CD4-positive, alpha-beta T cell (primary cell): ENCODE measurements at regions not wholly inside any gene's neighbourhood (a gene's known extent, or its start where the extent isn't known, plus 50 kb on each side); places are given as distances from the start of the nearest gene placed in this dataset.
A peak's percentile ranks its signal among the peaks of the same experiment; 100 is the strongest.

ENCODE experiments used
- ATAC-seq: fragments of 200-7000 bp; cut with Tn5 transposase; one replicate; pipeline ENCODE4 v1.10.0; 2022; ENCODE audit warnings: mild to moderate bottlenecking; ENCODE audit not compliant: poor library complexity
- CTCF ChIA-PET: fragments of 350-600 bp; sonication (Branson Sonifier 250); formaldehyde crosslinking; loops from one replicate; lab custom pipeline; 2021; ENCODE audit warnings: antibody characterized with exemption, inconsistent platforms; lab: Charles Lee
- POLR2A ChIA-PET: fragments of 350-600 bp; sonication (Branson Sonifier 250); formaldehyde crosslinking; loops from one replicate; lab custom pipeline; 2021; ENCODE audit warnings: antibody characterized with exemption, inconsistent platforms; lab: Charles Lee
- DNase-seq, 14 experiments: peaks; one replicate each; pipeline ENCODE4 v3.0.0-alpha.2; 2013 to 2020; ENCODE audit warnings: mixed read lengths in 2 of 14
- H3K27ac ChIP-seq, 2 donors: one replicate each; pipeline versions ENCODE4 v1.5.1 to v1.7.0; 2013; ENCODE audit warnings: low read length in 2 of 2, low read depth in 1 of 2, mild to moderate bottlenecking in 1 of 2
- H3K27me3 ChIP-seq, 2 experiments: 1 replicate in 1 of 2; 2 replicates in 1 of 2; pipeline versions ENCODE4 v1.6.1 to v1.7.0; 2013; ENCODE audit warnings: low read length in 2 of 2, control low read depth in 1 of 2, mild to moderate bottlenecking in 1 of 2, moderate library complexity in 1 of 2; ENCODE audit not compliant: insufficient read depth in 2 of 2, control insufficient read depth in 1 of 2
- H3K36me3 ChIP-seq: one replicate; pipeline ENCODE4 v1.6.1; 2013; ENCODE audit warnings: low read length, control low read depth; ENCODE audit not compliant: insufficient read depth
- H3K4me1 ChIP-seq: one replicate; pipeline ENCODE4 v1.6.1; 2013; ENCODE audit warnings: low read length, control low read depth; ENCODE audit not compliant: insufficient read depth
- H3K4me3 ChIP-seq: one replicate; pipeline ENCODE4 v1.5.1; 2013; ENCODE audit warnings: mild to moderate bottlenecking, low read length, moderate library complexity
- H3K9me3 ChIP-seq, 2 experiments: 1 replicate in 1 of 2; 2 replicates in 1 of 2; pipeline versions ENCODE4 v1.6.1 to v1.7.0; 2013; ENCODE audit warnings: low read length in 2 of 2, mild to moderate bottlenecking in 2 of 2, control low read depth in 1 of 2, moderate library complexity in 1 of 2; ENCODE audit not compliant: control insufficient read depth in 1 of 2, insufficient read depth in 1 of 2
- H3K27ac Mint-ChIP-seq: one replicate; pipeline ENCODE4 v1.8.0; 2020; ENCODE audit warnings: mixed read lengths
- H3K27me3 Mint-ChIP-seq: one replicate; pipeline ENCODE4 v1.8.0; 2021; ENCODE audit warnings: mixed read lengths
- H3K36me3 Mint-ChIP-seq: one replicate; pipeline ENCODE4 v1.8.0; 2021; ENCODE audit warnings: low read depth, mixed read lengths
- H3K4me1 Mint-ChIP-seq: one replicate; pipeline ENCODE4 v1.8.0; 2021; ENCODE audit warnings: low read depth, mixed read lengths
- H3K4me3 Mint-ChIP-seq: one replicate; pipeline ENCODE4 v1.8.0; 2020; ENCODE audit warnings: mild to moderate bottlenecking, mixed read lengths
- H3K9me3 Mint-ChIP-seq: one replicate; pipeline ENCODE4 v1.8.0; 2020; ENCODE audit warnings: mixed read lengths
- CTCF ChIP-seq: fragments of 200-600 bp; IDR thresholded peaks from one replicate; pipeline ENCODE4 v1.8.0; 2022; ENCODE audit warnings: antibody characterized with exemption, mild to moderate bottlenecking
- intact Hi-C, 2 experiments: fragments of 100-400 bp; cut with DNase I in 1 of 2; cut with micrococcal nuclease in 1 of 2; formaldehyde crosslinking; loops; one replicate each; pipeline versions ENCODE4 v1.15.1 to v1.9.0; 2023 to 2025; cut with DNase I, micrococcal nuclease

GRCh38 chr12:90098132-90098779 lies 389.6 kb upstream of the ATP2B1 start:
- H3K27ac Mint-ChIP-seq, result no peak overlapping the region
- no peaks in the 10 kb centered on the region for H3K36me3 Mint-ChIP-seq
- Histone ChIP-seq H3K9me3 (no peaks in the 10 kb centered on the region), H3K4me3 (no peak overlapping the region), H3K27me3 (no peaks in the 10 kb centered on the region), H3K4me1 (no peaks in the 10 kb centered on the region), H3K36me3 (no peaks in the 10 kb centered on the region), H3K27ac (no peak overlapping the region)
- DNase-seq (no peak), ATAC-seq (no peak)
- ChIA-PET POLR2A (no interaction called here), CTCF (no interaction called here)
- no peaks in the 10 kb centered on the region for H3K27me3 Mint-ChIP-seq
- intact Hi-C loops, result no loop called here
- H3K9me3 Mint-ChIP-seq, result no peaks in the 10 kb centered on the region
- peaks cover 25% of the 10 kb centered on the region for H3K4me1 Mint-ChIP-seq
- no peak for TF ChIP-seq CTCF
- H3K4me3 Mint-ChIP-seq, result no peak overlapping the region

DNA sequence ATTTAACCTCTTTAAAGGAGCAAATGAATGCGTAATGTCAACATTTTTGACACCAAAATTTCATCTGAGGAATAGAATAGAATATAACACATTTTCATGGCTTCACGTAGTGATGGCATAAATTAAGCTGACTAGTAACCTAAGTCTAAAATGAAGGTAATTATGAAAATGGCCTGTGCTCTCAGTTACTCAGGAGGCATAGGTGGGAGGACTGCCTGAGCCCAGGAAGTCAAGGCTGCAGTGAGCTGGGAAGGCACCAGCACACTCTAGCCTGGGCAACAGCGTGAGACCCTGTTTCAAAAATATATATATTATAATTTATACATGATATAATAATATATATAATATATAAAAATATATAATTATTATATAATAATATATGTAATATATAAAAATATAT lies 383.2 kb upstream of the ATP2B1 start:
- ChIA-PET POLR2A (interaction anchor here (1.1 kb wide), 1 partner anchor 10 kb away, joined by 3 read pairs; no protein-coding TSS in a partner anchor), CTCF (no interaction called here)
- intact Hi-C loops, result no loop called here
- Mint-ChIP-seq H3K36me3 (no peaks in the 10 kb centered on the region), H3K4me3 (no peak overlapping the region), H3K9me3 (no peaks in the 10 kb centered on the region), H3K27ac (no peak overlapping the region), H3K4me1 (peaks cover 19% of the 10 kb centered on the region), H3K27me3 (no peaks in the 10 kb centered on the region)
- no peak overlapping the region for H3K27ac ChIP-seq
- no peak for DNase-seq
- H3K9me3 ChIP-seq, result no peaks in the 10 kb centered on the region
- no peak for ATAC-seq
- no peaks in the 10 kb centered on the region for H3K36me3 ChIP-seq
- H3K4me3 ChIP-seq, result no peak overlapping the region
- TF ChIP-seq CTCF, result no peak
- no peaks in the 10 kb centered on the region for H3K27me3 ChIP-seq
- peaks cover 2% of the 10 kb centered on the region for H3K4me1 ChIP-seq

DNA sequence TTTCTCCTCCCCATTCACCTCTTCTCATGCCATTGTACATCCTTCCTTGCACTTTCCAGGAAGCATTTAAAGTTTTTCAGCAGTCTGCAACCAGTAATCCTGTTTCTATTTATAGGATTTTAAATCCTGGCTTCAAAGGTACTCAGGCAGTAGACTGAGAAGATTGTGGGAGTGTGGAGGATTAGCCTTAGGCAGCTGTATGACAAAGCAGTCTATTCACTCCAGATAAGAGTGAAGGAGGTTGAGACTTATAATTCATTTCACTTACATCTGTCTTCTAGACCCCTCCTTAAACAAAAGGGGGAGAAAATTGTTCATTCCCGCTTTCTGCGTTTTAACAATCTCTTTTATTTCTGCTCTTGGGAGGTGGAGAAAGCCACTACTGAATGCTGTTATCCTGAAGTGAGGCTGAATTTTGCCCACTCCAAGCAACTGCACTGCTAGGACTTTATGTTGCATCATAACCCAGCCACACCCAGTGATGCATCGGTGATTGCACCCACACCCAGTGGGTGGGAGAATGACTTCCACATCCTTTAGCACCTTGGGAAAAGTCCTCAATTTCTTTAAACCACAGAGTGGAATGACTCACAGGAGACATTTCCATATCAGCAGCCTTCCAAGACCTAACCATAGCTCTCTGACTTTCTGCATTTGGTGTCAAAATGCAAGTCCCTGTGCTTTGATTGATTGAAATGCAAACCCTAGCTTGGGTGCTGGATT lies 382.5 kb upstream of the ATP2B1 start:
- no peak for TF ChIP-seq CTCF
- Mint-ChIP-seq H3K36me3 (no peaks in the 10 kb centered on the region), H3K4me3 (no peak overlapping the region), H3K27me3 (no peaks in the 10 kb centered on the region), H3K4me1 (peaks cover 15% of the 10 kb centered on the region), H3K9me3 (no peaks in the 10 kb centered on the region), H3K27ac (no peak overlapping the region)
- intact Hi-C loops, result no loop called here
- CTCF ChIA-PET, result no interaction called here
- no peaks in the 10 kb centered on the region for H3K27me3 ChIP-seq
- no peaks in the 10 kb centered on the region for H3K36me3 ChIP-seq
- peak in 2 of 14 experiments; percentile 47 to 67 for DNase-seq
- H3K4me3 ChIP-seq, result no peak overlapping the region
- H3K27ac ChIP-seq, result no peak overlapping the region
- POLR2A ChIA-PET, result interaction anchor here (1.1 kb wide), 1 partner anchor 10 kb away, joined by 3 read pairs; no protein-coding TSS in a partner anchor
- H3K4me1 ChIP-seq, result peaks cover 2% of the 10 kb centered on the region
- peak; percentile 54 for ATAC-seq
- H3K9me3 ChIP-seq, result no peaks in the 10 kb centered on the region
